ENCODE measurements at regions not wholly inside any gene's neighbourhood (a gene's known extent, or its start where the extent isn't known, plus 50 kb on each side); places are given as distances from the start of the nearest gene placed in this dataset.

DNA sequence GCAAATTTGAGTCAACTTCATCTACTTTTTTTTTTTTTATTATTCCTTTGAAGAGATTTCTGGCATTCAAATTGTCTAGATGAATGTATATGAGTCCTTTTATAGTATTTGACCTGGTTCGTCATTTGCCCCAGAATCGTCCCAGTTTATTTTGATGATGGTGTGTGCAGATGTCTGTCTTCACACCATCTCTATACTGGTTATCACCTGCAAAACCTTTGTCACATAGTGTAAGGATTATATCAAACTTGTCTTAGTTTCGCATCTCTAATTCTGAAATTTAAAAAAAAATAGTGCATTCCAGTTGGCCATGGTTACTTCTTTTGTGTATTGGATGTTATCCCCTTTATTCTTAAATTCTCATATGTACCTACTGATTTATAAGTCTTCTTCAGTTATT is 70.5 kb upstream of the CD99 start:
- TF ChIP-seq, protein P1, sequence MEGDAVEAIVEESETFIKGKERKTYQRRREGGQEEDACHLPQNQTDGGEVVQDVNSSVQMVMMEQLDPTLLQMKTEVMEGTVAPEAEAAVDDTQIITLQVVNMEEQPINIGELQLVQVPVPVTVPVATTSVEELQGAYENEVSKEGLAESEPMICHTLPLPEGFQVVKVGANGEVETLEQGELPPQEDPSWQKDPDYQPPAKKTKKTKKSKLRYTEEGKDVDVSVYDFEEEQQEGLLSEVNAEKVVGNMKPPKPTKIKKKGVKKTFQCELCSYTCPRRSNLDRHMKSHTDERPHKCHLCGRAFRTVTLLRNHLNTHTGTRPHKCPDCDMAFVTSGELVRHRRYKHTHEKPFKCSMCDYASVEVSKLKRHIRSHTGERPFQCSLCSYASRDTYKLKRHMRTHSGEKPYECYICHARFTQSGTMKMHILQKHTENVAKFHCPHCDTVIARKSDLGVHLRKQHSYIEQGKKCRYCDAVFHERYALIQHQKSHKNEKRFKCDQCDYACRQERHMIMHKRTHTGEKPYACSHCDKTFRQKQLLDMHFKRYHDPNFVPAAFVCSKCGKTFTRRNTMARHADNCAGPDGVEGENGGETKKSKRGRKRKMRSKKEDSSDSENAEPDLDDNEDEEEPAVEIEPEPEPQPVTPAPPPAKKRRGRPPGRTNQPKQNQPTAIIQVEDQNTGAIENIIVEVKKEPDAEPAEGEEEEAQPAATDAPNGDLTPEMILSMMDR (conservative IDR thresholded peaks at IDR 0.05; ENCODE audit: low read depth in 2 of 2), result no peak
- no peak for TF ChIP-seq POLR2AphosphoS5 (IDR thresholded peaks at IDR 0.05; ENCODE audit: low read depth)
- no peak for TF ChIP-seq CREB1 (CRISPR knock-in tag; IDR thresholded peaks at IDR 0.05; ENCODE audit: low read depth)
- TF ChIP-seq JUNB (IDR thresholded peaks at IDR 0.05; ENCODE audit: unreplicated experiment), result no peak
- TF ChIP-seq EZH2 (IDR thresholded peaks at IDR 0.05; ENCODE audit: low read depth, unreplicated experiment), result no peak
- TF ChIP-seq, protein P2, sequence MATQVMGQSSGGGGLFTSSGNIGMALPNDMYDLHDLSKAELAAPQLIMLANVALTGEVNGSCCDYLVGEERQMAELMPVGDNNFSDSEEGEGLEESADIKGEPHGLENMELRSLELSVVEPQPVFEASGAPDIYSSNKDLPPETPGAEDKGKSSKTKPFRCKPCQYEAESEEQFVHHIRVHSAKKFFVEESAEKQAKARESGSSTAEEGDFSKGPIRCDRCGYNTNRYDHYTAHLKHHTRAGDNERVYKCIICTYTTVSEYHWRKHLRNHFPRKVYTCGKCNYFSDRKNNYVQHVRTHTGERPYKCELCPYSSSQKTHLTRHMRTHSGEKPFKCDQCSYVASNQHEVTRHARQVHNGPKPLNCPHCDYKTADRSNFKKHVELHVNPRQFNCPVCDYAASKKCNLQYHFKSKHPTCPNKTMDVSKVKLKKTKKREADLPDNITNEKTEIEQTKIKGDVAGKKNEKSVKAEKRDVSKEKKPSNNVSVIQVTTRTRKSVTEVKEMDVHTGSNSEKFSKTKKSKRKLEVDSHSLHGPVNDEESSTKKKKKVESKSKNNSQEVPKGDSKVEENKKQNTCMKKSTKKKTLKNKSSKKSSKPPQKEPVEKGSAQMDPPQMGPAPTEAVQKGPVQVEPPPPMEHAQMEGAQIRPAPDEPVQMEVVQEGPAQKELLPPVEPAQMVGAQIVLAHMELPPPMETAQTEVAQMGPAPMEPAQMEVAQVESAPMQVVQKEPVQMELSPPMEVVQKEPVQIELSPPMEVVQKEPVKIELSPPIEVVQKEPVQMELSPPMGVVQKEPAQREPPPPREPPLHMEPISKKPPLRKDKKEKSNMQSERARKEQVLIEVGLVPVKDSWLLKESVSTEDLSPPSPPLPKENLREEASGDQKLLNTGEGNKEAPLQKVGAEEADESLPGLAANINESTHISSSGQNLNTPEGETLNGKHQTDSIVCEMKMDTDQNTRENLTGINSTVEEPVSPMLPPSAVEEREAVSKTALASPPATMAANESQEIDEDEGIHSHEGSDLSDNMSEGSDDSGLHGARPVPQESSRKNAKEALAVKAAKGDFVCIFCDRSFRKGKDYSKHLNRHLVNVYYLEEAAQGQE (IDR thresholded peaks at IDR 0.05; ENCODE audit: unreplicated experiment), result no peak
- TF ChIP-seq, protein P3, sequence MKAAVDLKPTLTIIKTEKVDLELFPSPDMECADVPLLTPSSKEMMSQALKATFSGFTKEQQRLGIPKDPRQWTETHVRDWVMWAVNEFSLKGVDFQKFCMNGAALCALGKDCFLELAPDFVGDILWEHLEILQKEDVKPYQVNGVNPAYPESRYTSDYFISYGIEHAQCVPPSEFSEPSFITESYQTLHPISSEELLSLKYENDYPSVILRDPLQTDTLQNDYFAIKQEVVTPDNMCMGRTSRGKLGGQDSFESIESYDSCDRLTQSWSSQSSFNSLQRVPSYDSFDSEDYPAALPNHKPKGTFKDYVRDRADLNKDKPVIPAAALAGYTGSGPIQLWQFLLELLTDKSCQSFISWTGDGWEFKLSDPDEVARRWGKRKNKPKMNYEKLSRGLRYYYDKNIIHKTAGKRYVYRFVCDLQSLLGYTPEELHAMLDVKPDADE (IDR thresholded peaks at IDR 0.05), result no peak
- TF ChIP-seq EZH2phosphoT487 (IDR thresholded peaks at IDR 0.05; ENCODE audit: unreplicated experiment), result no peak
- no peak for TF ChIP-seq ZNF331 (CRISPR knock-in tag; IDR thresholded peaks at IDR 0.05; ENCODE audit: low read depth)
